ENCODE measurements at regions not wholly inside any gene's neighbourhood (a gene's known extent, or its start where the extent isn't known, plus 50 kb on each side); places are given as distances from the start of the nearest gene placed in this dataset.

DNA sequence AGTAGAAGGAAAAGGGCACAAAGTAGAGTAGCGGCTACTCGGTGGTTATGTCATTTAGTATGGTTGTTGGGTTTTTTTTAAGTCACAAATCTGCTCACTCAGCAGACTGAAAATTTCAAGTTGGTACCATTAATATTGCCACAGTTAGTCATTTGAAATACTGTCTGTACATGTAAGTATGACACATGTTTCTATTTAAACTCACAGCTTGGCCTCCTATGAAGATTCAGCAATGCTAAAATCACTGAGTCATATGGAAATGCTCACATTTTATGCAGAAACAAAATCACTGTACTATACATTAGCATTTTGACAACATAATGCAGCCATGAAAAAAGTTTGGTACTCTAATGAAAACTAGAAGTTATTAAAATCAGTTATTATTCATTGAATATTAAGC, 571.9 kb downstream of the TAFA4 start:
- Mint-ChIP-seq H3K9me3 (peaks cover 3% of the 10 kb centered on the region), H3K27me3 (no peaks in the 10 kb centered on the region), H3K36me3 (ENCODE audit: low read depth) (no peaks in the 10 kb centered on the region), H3K27ac (no peak overlapping the region), H3K4me3 (no peak overlapping the region), H3K4me1 (no peaks in the 10 kb centered on the region)
- DNase-seq (no peak), ATAC-seq (ENCODE audit: low read depth) (no peak)
- TF ChIP-seq, protein P1, sequence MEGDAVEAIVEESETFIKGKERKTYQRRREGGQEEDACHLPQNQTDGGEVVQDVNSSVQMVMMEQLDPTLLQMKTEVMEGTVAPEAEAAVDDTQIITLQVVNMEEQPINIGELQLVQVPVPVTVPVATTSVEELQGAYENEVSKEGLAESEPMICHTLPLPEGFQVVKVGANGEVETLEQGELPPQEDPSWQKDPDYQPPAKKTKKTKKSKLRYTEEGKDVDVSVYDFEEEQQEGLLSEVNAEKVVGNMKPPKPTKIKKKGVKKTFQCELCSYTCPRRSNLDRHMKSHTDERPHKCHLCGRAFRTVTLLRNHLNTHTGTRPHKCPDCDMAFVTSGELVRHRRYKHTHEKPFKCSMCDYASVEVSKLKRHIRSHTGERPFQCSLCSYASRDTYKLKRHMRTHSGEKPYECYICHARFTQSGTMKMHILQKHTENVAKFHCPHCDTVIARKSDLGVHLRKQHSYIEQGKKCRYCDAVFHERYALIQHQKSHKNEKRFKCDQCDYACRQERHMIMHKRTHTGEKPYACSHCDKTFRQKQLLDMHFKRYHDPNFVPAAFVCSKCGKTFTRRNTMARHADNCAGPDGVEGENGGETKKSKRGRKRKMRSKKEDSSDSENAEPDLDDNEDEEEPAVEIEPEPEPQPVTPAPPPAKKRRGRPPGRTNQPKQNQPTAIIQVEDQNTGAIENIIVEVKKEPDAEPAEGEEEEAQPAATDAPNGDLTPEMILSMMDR (IDR thresholded peaks at IDR 0.05): no peak
- intact Hi-C loops (cut with micrococcal nuclease): no loop called here
- ChIA-PET POLR2A (no interaction called here), CTCF (no interaction called here)

DNA sequence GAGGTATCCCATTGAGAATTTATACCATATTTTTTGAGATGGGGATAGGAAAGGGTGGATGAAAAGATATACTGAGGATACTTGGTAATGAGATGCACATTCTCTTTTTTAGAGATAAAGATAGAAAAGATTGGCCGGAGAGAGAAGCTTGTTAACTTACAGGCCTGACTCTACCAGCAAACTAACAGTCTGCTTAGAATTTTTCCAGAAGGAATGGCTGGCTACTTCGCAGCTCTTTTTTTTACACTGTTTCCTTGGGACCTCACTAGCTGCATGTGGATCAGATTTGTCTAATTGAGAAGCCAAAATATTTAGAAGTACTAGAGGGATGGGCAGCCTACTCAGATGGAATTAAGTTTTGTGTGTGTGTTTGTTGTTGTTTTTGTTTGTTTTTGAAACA, 586.6 kb downstream of the TAFA4 start:
- no peak overlapping the region for H3K4me3 Mint-ChIP-seq
- no peaks in the 10 kb centered on the region for H3K4me1 Mint-ChIP-seq
- ChIA-PET CTCF (no interaction called here), POLR2A (no interaction called here)
- H3K27me3 Mint-ChIP-seq: no peaks in the 10 kb centered on the region
- DNase-seq: no peak
- no peaks in the 10 kb centered on the region for H3K36me3 Mint-ChIP-seq (ENCODE audit: low read depth)
- no peak overlapping the region for H3K27ac Mint-ChIP-seq
- H3K9me3 Mint-ChIP-seq: no peaks in the 10 kb centered on the region
- TF ChIP-seq, protein P1 (IDR thresholded peaks at IDR 0.05): no peak
- intact Hi-C loops (cut with micrococcal nuclease): no loop called here
- no peak for ATAC-seq (ENCODE audit: low read depth)

DNA sequence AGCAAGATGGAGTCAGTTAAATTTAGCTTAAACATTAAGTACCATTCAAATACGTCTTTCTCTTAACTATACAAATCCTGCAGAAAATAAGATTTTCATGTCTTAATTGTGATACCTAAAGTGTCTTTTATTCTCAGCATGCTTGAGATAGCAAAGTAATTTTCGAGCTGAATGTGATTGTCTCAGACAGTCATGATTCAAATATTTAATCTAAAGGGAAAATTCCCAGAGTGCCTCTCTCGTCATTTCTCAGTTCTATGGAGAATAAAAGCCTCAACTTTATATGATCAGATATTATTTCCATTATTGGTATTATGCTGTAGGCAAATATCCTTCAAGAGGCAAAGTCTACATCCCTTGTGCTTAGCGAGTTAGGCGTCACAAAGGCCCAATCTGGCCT, 589.9 kb downstream of the TAFA4 start:
- intact Hi-C loops (cut with micrococcal nuclease): no loop called here
- H3K4me1 Mint-ChIP-seq: no peaks in the 10 kb centered on the region

DNA sequence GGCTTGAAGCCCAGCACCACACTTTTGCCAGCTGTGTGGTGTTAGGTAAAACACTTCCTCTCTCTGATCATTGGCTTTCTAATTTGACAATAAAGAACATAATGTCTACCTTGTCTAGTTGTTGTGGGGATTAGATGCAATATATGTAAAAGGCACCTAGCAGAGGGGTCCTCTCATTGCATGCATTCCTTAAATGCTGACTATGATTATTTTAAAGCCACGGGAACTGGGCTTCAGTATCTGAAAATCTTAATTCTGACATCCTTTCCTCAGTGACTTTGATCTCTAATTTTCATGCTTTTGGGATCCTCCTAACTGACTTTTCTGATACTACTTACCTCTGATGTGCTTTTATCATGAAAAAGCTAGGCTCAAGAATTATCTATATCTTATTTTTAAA, 596.3 kb downstream of the TAFA4 start:
- TF ChIP-seq, protein P1 (IDR thresholded peaks at IDR 0.05): no peak
- CTCF ChIA-PET: no interaction called here

More for the DNA sequence above, 589.9 kb downstream of the TAFA4 start:
- ChIA-PET CTCF (no interaction called here), POLR2A (no interaction called here)
- Mint-ChIP-seq H3K27ac (no peak overlapping the region), H3K36me3 (ENCODE audit: low read depth) (no peaks in the 10 kb centered on the region), H3K27me3 (no peaks in the 10 kb centered on the region), H3K4me3 (no peak overlapping the region), H3K9me3 (no peaks in the 10 kb centered on the region)
- DNase-seq: no peak
- ATAC-seq (ENCODE audit: low read depth): no peak
- TF ChIP-seq, protein P1 (IDR thresholded peaks at IDR 0.05): no peak

DNA sequence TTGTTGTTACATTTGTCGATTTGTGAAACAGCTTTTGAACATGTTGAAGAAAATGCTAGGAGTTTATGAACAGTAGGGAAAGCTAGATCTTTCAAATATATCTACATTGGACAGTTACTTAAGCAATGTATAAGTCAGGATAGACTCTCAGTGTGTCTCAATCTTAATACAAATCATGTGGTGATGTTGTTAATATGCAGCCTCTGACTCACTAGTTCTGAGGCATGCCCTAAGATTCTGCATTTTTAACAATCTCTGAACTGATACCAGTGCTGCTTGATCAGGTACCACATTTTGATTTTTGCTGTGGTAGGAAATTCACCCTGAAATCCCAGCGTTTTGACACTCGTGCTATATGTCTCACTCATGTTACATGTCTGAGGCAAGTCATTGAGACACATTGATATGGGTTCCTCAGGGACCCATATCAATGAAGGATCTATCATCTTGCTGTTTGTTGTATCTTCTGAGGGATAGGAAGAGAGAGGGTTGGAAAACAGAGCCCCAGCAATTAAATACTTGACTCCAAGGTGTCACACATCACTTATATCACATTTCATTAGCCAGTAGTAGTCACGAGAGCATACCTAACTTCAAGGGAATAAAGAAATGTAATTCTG, 597.9 kb downstream of the TAFA4 start:
- H3K4me1 Mint-ChIP-seq: no peaks in the 10 kb centered on the region
- DNase-seq (no peak), ATAC-seq (ENCODE audit: low read depth) (no peak)
- H3K27ac Mint-ChIP-seq: no peak overlapping the region
- TF ChIP-seq, protein P1 (IDR thresholded peaks at IDR 0.05): no peak
- intact Hi-C loops (cut with micrococcal nuclease): no loop called here
- POLR2A ChIA-PET: no interaction called here
- H3K27me3 Mint-ChIP-seq: no peaks in the 10 kb centered on the region
- H3K4me3 Mint-ChIP-seq: no peak overlapping the region
- H3K9me3 Mint-ChIP-seq: peaks cover 4% of the 10 kb centered on the region
- CTCF ChIA-PET: no interaction called here
- no peaks in the 10 kb centered on the region for H3K36me3 Mint-ChIP-seq (ENCODE audit: low read depth)

More for the DNA sequence above, 596.3 kb downstream of the TAFA4 start:
- no peaks in the 10 kb centered on the region for H3K36me3 Mint-ChIP-seq (ENCODE audit: low read depth)
- no peak overlapping the region for H3K4me3 Mint-ChIP-seq
- intact Hi-C loops (cut with micrococcal nuclease): no loop called here
- ATAC-seq (ENCODE audit: low read depth) (no peak), DNase-seq (no peak)
- POLR2A ChIA-PET: no interaction called here
- H3K4me1 Mint-ChIP-seq: no peaks in the 10 kb centered on the region
- H3K27me3 Mint-ChIP-seq: no peaks in the 10 kb centered on the region
- no peak overlapping the region for H3K27ac Mint-ChIP-seq
- H3K9me3 Mint-ChIP-seq: peaks cover 3% of the 10 kb centered on the region
